Chondrocyte (in vitro differentiated cells): ENCODE measurements at regions not wholly inside any gene's neighbourhood (a gene's known extent, or its start where the extent isn't known, plus 50 kb on each side); places are given as distances from the start of the nearest gene placed in this dataset.

Experiments
- DNase-seq: peaks from one replicate; pipeline ENCODE4 v3.0.0; 2021; ENCODE audit warnings: mixed read lengths, low spot score
- H3K27ac Mint-ChIP-seq: one replicate; pipeline ENCODE4 v1.8.0; 2021; ENCODE audit warnings: mild to moderate bottlenecking, moderate library complexity, mixed read lengths; ENCODE audit not compliant: unreplicated experiment
- H3K27me3 Mint-ChIP-seq: 2 replicates; pipeline ENCODE4 v1.8.0; 2021; ENCODE audit warnings: low read depth, mixed read lengths
- H3K36me3 Mint-ChIP-seq: 2 replicates; pipeline ENCODE4 v1.8.0; 2021; ENCODE audit warnings: low read depth, mixed read lengths
- H3K4me1 Mint-ChIP-seq: 2 replicates; pipeline ENCODE4 v1.8.0; 2021; ENCODE audit warnings: low read depth, mild to moderate bottlenecking, mixed read lengths
- H3K4me3 Mint-ChIP-seq: one replicate; pipeline ENCODE4 v1.8.0; 2021; ENCODE audit warnings: mild to moderate bottlenecking, moderate library complexity, mixed read lengths; ENCODE audit not compliant: unreplicated experiment
- H3K9me3 Mint-ChIP-seq: 2 replicates; pipeline ENCODE4 v1.8.0; 2021; ENCODE audit warnings: low read depth, mixed read lengths
- CTCF ChIP-seq: fragments of 200-600 bp; sonication (generic); IDR thresholded peaks from 2 replicates; pipeline ENCODE4 v1.5.0; 2021; ENCODE audit warnings: antibody characterized with exemption, mild to moderate bottlenecking, moderate library complexity

GRCh38 chr10:108574233-108574632, 1349.1 kb downstream of the XPNPEP1 start:
- Mint-ChIP-seq H3K4me3 (no peak overlapping the region), H3K9me3 (no peaks in the 10 kb centered on the region), H3K27ac (no peak overlapping the region), H3K4me1 (no peaks in the 10 kb centered on the region), H3K27me3 (no peaks in the 10 kb centered on the region), H3K36me3 (no peaks in the 10 kb centered on the region)
- TF ChIP-seq CTCF: no peak
- DNase-seq: no peak

- Mint-ChIP-seq H3K4me3 (no peak overlapping the region), H3K36me3 (no peaks in the 10 kb centered on the region), H3K27me3 (no peaks in the 10 kb centered on the region), H3K9me3 (no peaks in the 10 kb centered on the region), H3K27ac (no peak overlapping the region), H3K4me1 (no peaks in the 10 kb centered on the region)
- no peak for TF ChIP-seq CTCF
- DNase-seq: no peak
These were observed 1354.5 kb downstream of the XPNPEP1 start for GRCh38 chr10:108568824-108569223.

GRCh38 chr10:108567899-108568752, 1355.2 kb downstream of the XPNPEP1 start:
- Mint-ChIP-seq H3K4me1 (no peaks in the 10 kb centered on the region), H3K36me3 (no peaks in the 10 kb centered on the region), H3K27me3 (no peaks in the 10 kb centered on the region), H3K27ac (no peak overlapping the region), H3K4me3 (no peak overlapping the region), H3K9me3 (no peaks in the 10 kb centered on the region)
- DNase-seq: no peak
- no peak for TF ChIP-seq CTCF

- Mint-ChIP-seq H3K9me3 (no peaks in the 10 kb centered on the region), H3K36me3 (no peaks in the 10 kb centered on the region), H3K27me3 (no peaks in the 10 kb centered on the region), H3K4me1 (no peaks in the 10 kb centered on the region), H3K27ac (no peak overlapping the region), H3K4me3 (no peak overlapping the region)
- TF ChIP-seq CTCF: no peak
- DNase-seq: no peak
These were observed 1356.8 kb downstream of the XPNPEP1 start for GRCh38 chr10:108566316-108567107.

GRCh38 chr10:108562105-108562504, 1361.2 kb downstream of the XPNPEP1 start:
- Mint-ChIP-seq H3K36me3 (no peaks in the 10 kb centered on the region), H3K4me1 (no peaks in the 10 kb centered on the region), H3K9me3 (no peaks in the 10 kb centered on the region), H3K4me3 (no peak overlapping the region), H3K27ac (no peak overlapping the region), H3K27me3 (no peaks in the 10 kb centered on the region)
- DNase-seq: no peak
- no peak for TF ChIP-seq CTCF
